Stimulated activated CD4-positive, alpha-beta T cell treated with anti-CD3 and anti-CD28 coated beads, Interleukin-4, amount 100 ng/mL, for 4 hours (primary cell): ENCODE measurements at regions not wholly inside any gene's neighbourhood (a gene's known extent, or its start where the extent isn't known, plus 50 kb on each side); places are given as distances from the start of the nearest gene placed in this dataset.

Experiments used
- DNase-seq, 2 experiments: peaks; one replicate each; pipeline ENCODE4 v3.0.0-alpha.2; 2020

DNA sequence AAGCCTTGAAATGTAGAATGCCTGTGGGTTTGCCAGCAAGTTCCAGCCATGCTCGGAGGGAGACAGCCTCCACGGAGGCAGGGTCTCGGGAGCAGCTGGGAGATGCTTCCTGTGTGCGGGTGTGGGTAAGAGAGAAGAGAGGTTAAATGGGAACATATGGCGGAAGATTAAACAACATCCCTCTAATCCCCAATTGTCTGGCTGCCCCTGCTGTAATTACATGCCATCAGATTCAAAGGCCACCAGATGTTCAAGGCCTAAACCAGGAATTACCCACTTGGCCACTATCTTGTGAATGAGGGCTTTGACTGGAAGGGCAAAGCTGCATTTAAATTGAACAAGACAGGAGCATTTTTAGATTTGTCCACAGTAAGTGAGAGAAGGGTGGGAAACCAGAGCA, 81.4 kb upstream of the BACE2 start:
- no peak for DNase-seq

- DNase-seq = no peak
Measured at GRCh38 chr21:41090981-41091380, 77.0 kb upstream of the BACE2 start.

GRCh38 chr21:41091616-41092015, 76.3 kb upstream of the BACE2 start:
- no peak for DNase-seq

- no peak for DNase-seq
Measured at GRCh38 chr21:41092312-41092711, 75.6 kb upstream of the BACE2 start.

DNA sequence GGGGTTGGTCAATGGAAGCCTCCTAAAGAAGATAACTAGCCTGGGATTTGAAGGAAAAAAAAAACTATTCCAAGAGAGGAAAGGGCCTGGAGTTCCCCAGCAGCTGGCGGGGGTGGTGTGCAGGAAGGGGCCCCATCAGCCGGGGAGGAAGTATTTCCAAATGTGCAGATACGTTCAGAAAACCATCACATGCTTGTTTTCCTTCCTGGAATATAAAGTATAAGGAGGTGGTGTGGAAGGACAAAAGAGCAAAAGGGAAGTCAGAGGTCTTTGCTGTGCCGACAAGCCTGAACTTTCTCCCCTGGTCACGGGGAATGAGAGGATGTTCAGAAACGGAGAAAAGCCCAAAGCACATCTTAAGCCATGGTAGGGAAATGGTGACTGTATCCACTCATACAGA, 72.0 kb upstream of the BACE2 start:
- no peak for DNase-seq

GRCh38 chr21:41098076-41098475, 69.9 kb upstream of the BACE2 start:
- no peak for DNase-seq

GRCh38 chr21:41098481-41099042, 69.4 kb upstream of the BACE2 start:
- DNase-seq = no peak

DNA sequence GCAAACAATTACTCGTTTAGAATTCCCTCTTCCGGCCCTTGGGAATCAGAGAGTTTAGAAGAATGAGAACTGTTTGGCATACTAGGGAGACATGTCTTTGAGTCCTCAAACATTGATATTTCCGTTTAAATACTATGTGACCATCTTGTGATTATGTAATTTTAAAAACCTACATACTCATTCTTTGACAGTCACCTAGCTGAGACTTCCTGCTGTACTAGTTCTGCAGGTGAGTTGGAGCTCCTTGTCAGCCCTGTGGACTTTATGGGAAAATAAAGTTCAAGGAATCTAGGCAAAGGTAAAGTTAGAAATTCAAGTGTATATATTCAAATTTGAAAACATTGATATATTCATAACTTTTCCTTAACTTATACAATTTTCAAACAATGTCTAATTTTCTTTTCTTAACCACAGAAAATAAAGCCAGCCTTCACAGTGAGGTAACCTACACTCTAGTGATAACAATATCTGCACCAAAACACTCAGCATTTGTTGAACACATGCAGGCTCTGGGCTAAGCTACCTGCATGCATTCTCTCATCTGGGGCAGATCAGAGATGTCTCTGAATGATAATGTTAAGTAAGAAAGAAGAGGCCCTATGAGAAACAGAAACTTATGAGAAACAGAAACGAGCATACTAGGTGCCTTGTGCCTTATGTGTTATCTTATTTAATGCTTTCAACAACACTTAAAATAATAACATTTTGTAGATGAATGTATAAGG, 67.0 kb upstream of the BACE2 start:
- no peak for DNase-seq

- no peak for DNase-seq
Measured at GRCh38 chr21:41102281-41102680, 65.7 kb upstream of the BACE2 start.

DNA sequence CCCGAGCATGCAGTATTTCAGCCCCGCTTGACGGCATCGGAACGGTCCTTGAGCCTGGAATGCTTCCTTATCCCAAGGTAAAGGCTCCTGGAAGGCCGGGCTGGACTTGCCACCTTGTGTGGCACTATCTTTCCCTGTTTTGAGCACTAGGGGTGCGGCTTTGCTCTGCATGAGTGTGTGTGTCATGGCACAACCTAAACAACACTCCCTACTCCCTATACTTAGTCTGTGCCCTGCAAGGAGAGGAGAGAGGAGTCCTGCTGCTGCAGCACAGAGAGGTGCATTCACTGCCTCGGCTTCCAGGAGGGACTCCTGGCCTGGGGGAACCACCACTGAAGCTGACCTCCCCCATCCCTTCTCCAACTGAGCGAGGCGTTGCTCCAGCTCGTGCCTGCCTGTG, 60.4 kb upstream of the BACE2 start:
- DNase-seq = no peak

GRCh38 chr21:41108668-41109585, 59.0 kb upstream of the BACE2 start:
- DNase-seq = no peak

DNA sequence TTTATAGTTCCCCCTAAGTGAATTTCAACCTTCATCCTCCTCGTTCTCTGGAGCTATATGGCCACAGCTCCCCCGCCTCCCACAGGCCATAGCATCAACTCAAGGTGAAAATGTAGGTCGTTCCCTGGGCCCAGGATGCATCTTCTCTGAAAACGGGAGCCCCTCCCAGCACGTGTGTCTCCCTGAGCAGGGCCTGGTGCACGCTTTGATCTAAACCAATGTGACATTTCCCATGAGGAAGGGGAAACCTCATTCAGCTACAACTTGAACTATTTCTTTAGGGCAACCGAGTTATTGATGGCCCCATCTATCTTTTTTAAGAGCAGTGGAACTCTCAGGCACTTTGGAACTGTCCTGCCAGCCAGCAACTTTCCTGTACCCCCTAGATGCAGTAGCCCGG, 57.8 kb upstream of the BACE2 start:
- DNase-seq = no peak

GRCh38 chr21:41110664-41111063, 57.3 kb upstream of the BACE2 start:
- no peak for DNase-seq

GRCh38 chr21:41111681-41112080, 56.3 kb upstream of the BACE2 start:
- DNase-seq = no peak

- no peak for DNase-seq
Measured at GRCh38 chr21:41112740-41113692, 54.9 kb upstream of the BACE2 start.

DNA sequence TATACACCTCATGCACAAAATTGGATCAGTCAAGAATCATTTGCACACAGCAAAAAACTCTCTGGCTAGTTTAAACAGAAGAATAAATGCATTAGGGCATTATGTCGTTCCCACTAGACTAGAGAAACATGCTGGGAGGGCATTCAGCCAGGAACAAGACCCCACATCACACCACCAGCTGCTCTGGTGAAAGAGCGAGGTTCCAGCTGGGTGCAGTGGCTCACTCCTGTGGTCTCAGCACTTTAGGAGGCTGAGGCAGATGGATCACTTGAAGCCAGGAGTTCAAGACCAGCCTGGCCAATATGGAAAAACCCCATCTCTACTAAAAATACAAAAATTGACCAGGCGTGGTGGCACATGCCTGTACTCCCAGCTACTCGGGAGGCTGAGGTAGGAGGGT, 52.1 kb upstream of the BACE2 start:
- no peak for DNase-seq
